Karpas-422 (cell line): ENCODE measurements at regions not wholly inside any gene's neighbourhood (a gene's known extent, or its start where the extent isn't known, plus 50 kb on each side); places are given as distances from the start of the nearest gene placed in this dataset.
A peak's percentile ranks its signal among the peaks of the same experiment; 100 is the strongest.
"Not testable (repeated sequence)": the region's sequence is repeated elsewhere in the genome, so short reads cannot be mapped to it uniquely, and the experiment has no call there.

Experiments
- DNase-seq: peaks from one replicate; pipeline ENCODE4 v3.0.0-alpha.2; 2015
- H2AFZ ChIP-seq: fragments of 200-600 bp; sonication (generic); 2 replicates; pipeline ENCODE4 v1.6.1; 2014; ENCODE audit warnings: antibody characterized with exemption, low read length, mixed read lengths
- H3K27ac ChIP-seq: fragments of 200-600 bp; sonication (generic); 2 replicates; pipeline ENCODE4 v1.5.1; 2014; ENCODE audit warnings: mild to moderate bottlenecking, low read length, moderate library complexity
- H3K27me3 ChIP-seq: fragments of 200-600 bp; sonication (generic); 2 replicates; pipeline ENCODE4 v1.6.1; 2014; ENCODE audit warnings: low read length, mixed read lengths
- H3K36me3 ChIP-seq: fragments of 200-600 bp; sonication (generic); 2 replicates; pipeline ENCODE4 v1.6.1; 2014; ENCODE audit warnings: low read length, mixed read lengths; ENCODE audit not compliant: insufficient read depth
- H3K4me1 ChIP-seq: fragments of 200-600 bp; sonication (generic); 2 replicates; pipeline ENCODE4 v1.6.1; 2014; ENCODE audit warnings: mild to moderate bottlenecking, low read length, mixed read lengths
- H3K4me2 ChIP-seq: fragments of 200-600 bp; sonication (generic); 2 replicates; pipeline ENCODE4 v1.6.1; 2014; ENCODE audit warnings: low read length, low read depth, mild to moderate bottlenecking; ENCODE audit not compliant: poor library complexity, severe bottlenecking
- H3K4me3 ChIP-seq: fragments of 200-600 bp; sonication (generic); 2 replicates; pipeline ENCODE4 v1.5.1; 2014; ENCODE audit warnings: mild to moderate bottlenecking, antibody characterized with exemption, low read length, mixed read lengths
- H3K79me2 ChIP-seq: fragments of 200-600 bp; sonication (generic); 2 replicates; pipeline ENCODE4 v1.6.1; 2014; ENCODE audit warnings: mild to moderate bottlenecking, low read length, mixed read lengths
- H3K9ac ChIP-seq: fragments of 200-600 bp; sonication (generic); 2 replicates; pipeline ENCODE4 v1.6.0; 2014; ENCODE audit warnings: low read length
- H3K9me2 ChIP-seq: fragments of 200-600 bp; sonication (generic), shearing (Covaris generic); replicated peaks from 2 replicates; pipeline ENCODE4 v1.6.0; 2014; ENCODE audit warnings: mild to moderate bottlenecking, low read length, moderate library complexity; ENCODE audit not compliant: insufficient read depth
- H3K9me3 ChIP-seq: fragments of 300-700, 200-600 bp; sonication (generic); 2 replicates; pipeline ENCODE4 v1.6.1; 2014; ENCODE audit warnings: low read length, mixed read lengths
- H4K20me1 ChIP-seq: fragments of 200-600 bp; sonication (generic); 2 replicates; pipeline ENCODE4 v1.6.1; 2014; ENCODE audit warnings: mild to moderate bottlenecking, antibody characterized with exemption, low read length, low read depth; ENCODE audit not compliant: insufficient read depth

DNA sequence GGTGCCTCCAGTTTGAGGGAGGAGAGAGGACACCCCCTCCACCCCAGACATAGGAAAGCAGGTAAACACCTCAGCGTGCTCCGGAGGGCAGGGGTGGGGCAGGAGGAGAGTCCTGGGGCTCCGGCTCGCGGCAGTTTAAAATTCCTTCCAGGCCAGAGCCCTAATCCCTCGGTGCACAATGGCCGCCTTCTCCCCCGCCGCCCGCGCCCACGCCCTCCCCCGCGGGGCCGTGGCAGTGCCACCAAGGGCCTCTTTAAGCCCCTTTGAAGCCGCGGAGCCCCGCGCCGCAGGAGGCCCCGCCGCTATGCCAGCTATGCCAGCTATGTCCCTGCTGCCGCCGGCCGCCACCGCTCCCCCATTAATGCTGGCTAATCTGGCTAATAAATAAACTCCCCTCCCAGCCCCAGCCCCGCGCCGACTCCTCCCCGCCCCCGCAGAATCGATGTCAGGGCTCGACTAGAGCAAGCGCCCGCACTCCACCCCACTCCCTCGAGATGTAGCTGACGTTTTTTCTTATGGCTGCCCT lies 125.1 kb downstream of the MRPL14 start:
- no peak for DNase-seq
- Histone ChIP-seq H3K79me2 (no peaks in the 10 kb centered on the region), H3K4me3 (peak overlapping the region; percentile 86; the same call in 1 of the 2 replicates), H4K20me1 (peaks cover 21% of the 10 kb centered on the region; the same call in 1 of the 2 replicates), H3K4me2 (peak overlapping the region; percentile 99), H3K4me1 (peaks cover 31% of the 10 kb centered on the region), H3K27me3 (no peaks in the 10 kb centered on the region), H3K27ac (no peak overlapping the region), H3K9ac (peak overlapping the region; percentile 94; the same call in 1 of the 2 replicates), H3K9me2 (no peaks in the 10 kb centered on the region), H3K9me3 (no peaks in the 10 kb centered on the region), H3K36me3 (no peaks in the 10 kb centered on the region), H2AFZ (no peak overlapping the region)

DNA sequence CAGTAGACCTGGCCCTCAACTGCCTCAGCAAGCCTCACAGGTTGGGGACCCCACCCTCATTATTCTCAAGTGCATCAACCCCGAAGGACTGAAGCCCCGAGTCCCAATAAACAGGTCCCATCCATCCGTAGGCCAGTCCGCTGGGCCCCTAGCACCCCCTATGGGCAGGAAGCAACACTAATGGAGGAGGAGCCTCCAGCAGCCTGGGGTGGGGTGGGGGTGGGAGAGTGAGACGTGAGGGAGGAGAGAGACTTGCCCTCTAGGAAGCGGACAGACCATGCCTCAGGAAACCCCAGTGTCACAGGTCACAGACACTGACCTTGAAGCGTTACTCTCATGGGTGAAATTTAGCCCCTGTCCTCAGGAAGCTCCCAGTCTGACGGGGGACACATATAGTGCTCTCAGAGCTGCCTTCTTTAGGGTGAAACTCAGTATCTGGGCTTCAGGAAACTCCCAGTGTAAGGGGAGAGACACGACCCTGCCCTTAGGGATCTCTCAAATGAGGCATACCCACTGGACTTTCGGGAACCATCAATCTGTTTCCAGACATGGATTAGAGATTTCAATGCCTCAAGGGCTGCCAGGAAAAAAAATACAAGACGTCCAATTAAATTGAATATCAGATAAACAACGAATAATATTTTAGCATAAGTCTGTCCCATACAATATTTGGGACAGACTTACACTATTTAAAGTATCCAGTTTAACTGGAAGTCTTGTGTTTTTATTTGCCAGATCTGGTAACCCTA lies 125.8 kb downstream of the MRPL14 start:
- no peaks in the 10 kb centered on the region for H3K36me3 ChIP-seq
- no peaks in the 10 kb centered on the region for H3K27me3 ChIP-seq
- H3K9ac ChIP-seq, result peak overlapping the region; percentile 94
- no peaks in the 10 kb centered on the region for H3K79me2 ChIP-seq
- peaks cover 31% of the 10 kb centered on the region for H3K4me1 ChIP-seq
- DNase-seq, result peak; percentile 91
- peak overlapping the region; percentile 86 for H3K4me3 ChIP-seq
- peak overlapping the region; percentile 82 for H3K27ac ChIP-seq
- H3K4me2 ChIP-seq, result peak overlapping the region; percentile 99
- peak overlapping the region; percentile 15; the same call in 1 of the 2 replicates for H2AFZ ChIP-seq
- H3K9me3 ChIP-seq, result no peaks in the 10 kb centered on the region
- no peaks in the 10 kb centered on the region for H3K9me2 ChIP-seq
- H4K20me1 ChIP-seq, result peaks cover 21% of the 10 kb centered on the region; the same call in 1 of the 2 replicates

DNA sequence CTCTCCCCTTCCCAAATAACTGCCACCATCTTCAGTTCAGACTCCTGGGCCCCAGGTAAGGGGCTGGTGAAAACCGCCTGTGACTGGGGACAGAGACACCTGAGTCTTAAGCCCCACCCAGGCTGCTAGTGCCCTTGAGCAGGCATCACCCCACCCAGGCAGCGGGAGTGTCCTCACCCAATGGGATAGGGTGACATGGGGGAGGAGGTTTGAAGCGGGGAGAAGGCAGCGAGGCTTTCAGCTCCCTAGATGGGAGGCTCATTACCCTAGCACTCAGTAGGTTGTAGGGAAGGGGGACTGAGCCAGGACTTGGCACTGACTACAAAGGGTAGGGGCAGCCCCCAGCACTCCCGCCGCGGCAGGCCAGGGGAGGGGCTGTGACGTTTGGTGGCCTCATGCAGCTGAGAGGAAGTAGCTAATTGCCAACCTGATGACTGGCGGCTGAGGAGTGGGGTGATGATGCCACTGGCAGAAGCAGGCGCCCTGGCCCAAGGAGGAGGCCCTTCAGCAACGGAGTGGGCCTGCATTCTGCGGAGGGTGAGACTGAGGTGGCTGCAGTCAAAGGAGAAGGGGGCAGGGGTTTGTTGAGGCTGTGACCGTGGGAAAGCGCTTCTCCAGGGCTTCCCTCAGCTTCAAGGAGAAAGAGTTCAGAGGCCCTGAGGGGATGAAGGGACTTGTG lies 126.9 kb downstream of the MRPL14 start:
- H3K9me3 ChIP-seq, result no peaks in the 10 kb centered on the region
- H3K9ac ChIP-seq, result peak overlapping the region; percentile 94
- no peaks in the 10 kb centered on the region for H3K27me3 ChIP-seq
- no peaks in the 10 kb centered on the region for H3K79me2 ChIP-seq
- H3K27ac ChIP-seq, result peak overlapping the region; percentile 82
- H3K4me2 ChIP-seq, result peak overlapping the region; percentile 99
- peak overlapping the region; percentile 68; the same call in 1 of the 2 replicates for H2AFZ ChIP-seq
- H4K20me1 ChIP-seq, result peaks cover 11% of the 10 kb centered on the region; the same call in 1 of the 2 replicates
- DNase-seq, result peak; percentile 86
- H3K9me2 ChIP-seq, result no peaks in the 10 kb centered on the region
- H3K36me3 ChIP-seq, result no peaks in the 10 kb centered on the region
- peaks cover 31% of the 10 kb centered on the region for H3K4me1 ChIP-seq
- H3K4me3 ChIP-seq, result peak overlapping the region; percentile 86

DNA sequence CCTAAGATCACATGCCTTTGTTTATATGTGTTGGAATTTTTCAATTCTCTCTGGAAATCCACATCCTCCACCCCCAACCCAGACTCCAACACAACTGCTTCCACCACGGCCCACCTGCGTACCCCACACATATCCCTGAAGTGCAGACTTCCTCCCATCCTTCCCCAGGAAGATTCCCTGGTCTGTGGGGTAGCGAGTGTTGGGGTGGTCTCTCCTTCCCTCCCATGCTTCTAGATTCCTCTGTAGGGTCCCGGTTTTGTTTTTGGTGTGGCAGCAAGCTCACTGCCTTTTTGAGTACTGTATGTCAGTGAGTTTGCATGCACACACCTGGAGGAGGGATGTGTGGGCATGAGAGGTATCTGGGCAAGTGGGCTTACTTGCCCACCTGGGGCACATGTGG lies 127.6 kb downstream of the MRPL14 start:
- peak overlapping the region; percentile 68; the same call in 1 of the 2 replicates for H2AFZ ChIP-seq
- H3K9ac ChIP-seq, result peak overlapping the region; percentile 94
- no peak for DNase-seq
- no peaks in the 10 kb centered on the region for H3K27me3 ChIP-seq
- H3K9me3 ChIP-seq, result no peaks in the 10 kb centered on the region
- H3K27ac ChIP-seq, result peak overlapping the region; percentile 82
- H3K36me3 ChIP-seq, result no peaks in the 10 kb centered on the region
- H3K9me2 ChIP-seq, result no peaks in the 10 kb centered on the region
- peak overlapping the region; percentile 99 for H3K4me2 ChIP-seq
- H3K4me3 ChIP-seq, result peak overlapping the region; percentile 86; the same call in 1 of the 2 replicates
- peaks cover 6% of the 10 kb centered on the region; the same call in 1 of the 2 replicates for H4K20me1 ChIP-seq
- H3K4me1 ChIP-seq, result peaks cover 26% of the 10 kb centered on the region
- no peaks in the 10 kb centered on the region for H3K79me2 ChIP-seq

DNA sequence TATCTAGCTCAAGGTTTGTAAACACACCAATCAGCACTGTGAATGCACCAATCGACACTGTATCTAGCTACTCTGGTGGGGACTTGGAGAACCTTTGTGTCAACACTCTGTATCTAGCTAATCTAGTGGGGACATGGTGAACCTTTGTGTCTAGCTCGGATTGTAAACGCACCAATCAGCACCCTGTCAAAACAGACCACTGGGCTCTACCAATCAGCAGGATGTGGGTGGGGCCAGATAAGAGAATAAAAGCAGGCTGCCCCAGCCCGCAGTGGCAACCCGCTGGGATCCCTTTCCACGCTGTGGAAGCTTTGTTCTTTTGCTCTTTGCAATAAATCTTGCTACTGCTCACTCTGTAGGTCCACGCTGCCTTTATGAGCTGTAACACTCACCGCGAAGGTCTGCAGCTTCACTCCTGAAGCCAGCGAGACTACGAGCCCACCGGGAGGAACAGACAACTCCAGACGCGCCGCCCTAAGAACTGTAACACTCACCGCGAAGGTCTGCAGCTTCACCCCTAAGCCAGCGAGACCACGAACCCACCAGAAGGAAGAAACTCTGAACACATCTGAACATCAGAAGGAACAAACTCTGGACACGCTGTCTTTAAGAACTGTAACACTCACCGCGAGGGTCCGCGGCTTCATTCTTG lies 128.5 kb downstream of the MRPL14 start:
- H3K9me2 ChIP-seq, result not testable (repeated sequence)

DNA sequence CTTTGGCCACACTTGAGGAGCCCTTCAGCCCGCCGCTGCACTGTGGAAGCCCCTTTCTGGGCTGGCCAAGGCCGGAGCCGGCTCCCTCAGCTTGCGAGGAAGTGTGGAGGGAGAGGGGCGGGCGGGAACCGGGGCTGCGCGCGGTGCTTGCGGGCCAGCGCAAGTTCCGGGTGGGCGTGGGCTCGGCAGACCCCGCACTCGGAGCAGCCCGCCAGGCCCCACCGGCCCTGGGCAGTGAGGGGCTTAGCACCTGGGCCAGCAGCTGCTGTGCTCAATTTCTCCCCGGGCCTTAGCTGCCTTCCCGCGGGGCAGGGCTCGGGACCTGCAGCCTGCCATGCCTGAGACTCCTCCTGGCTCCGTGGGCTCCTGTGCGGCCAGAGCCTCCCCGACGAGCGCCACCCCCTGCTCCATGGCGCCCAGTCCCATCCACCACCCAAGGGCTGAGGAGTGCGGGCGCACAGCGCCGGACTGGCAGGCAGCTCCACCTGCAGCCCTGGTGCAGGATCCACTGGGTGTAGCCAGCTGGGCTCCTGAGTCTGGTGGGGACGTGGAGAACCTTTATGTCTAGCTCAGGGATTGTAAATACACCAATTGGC lies 129.2 kb downstream of the MRPL14 start:
- H3K79me2 ChIP-seq, H3K4me2 ChIP-seq, H4K20me1 ChIP-seq, H3K36me3 ChIP-seq, H3K9ac ChIP-seq, DNase-seq, H3K9me3 ChIP-seq, H3K4me3 ChIP-seq, H3K27me3 ChIP-seq, H3K9me2 ChIP-seq, H2AFZ ChIP-seq, H3K27ac ChIP-seq: not testable (repeated sequence)
- H3K4me1 ChIP-seq, result peaks cover 34% of the 10 kb centered on the region

More for the DNA sequence above, 128.5 kb downstream of the MRPL14 start:
- peaks cover 32% of the 10 kb centered on the region for H3K4me1 ChIP-seq
- not testable (repeated sequence) for H3K79me2 ChIP-seq, H3K9ac ChIP-seq, H3K27me3 ChIP-seq, H2AFZ ChIP-seq, H4K20me1 ChIP-seq, H3K27ac ChIP-seq, DNase-seq, H3K36me3 ChIP-seq, H3K4me2 ChIP-seq, H3K9me3 ChIP-seq, H3K4me3 ChIP-seq

DNA sequence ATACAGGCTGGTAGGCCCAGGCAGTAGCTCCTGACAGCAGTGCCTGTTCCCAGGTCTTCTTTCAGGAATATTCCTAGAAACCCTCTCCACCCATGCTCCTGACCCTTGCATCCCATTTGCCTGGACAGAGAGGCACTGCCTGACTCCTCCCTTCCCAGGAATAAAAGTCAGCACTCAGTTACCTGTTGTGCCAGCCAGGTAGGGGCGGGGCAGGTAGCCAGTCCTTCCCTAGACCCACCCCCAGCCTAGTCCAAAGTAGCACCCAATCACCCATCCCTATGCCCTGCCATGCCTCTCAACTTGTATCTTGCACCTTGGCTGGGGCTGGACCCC lies 129.9 kb downstream of the MRPL14 start:
- no peak overlapping the region for H3K27ac ChIP-seq
- H4K20me1 ChIP-seq, result peaks cover 5% of the 10 kb centered on the region; the same call in 1 of the 2 replicates
- no peaks in the 10 kb centered on the region for H3K9me2 ChIP-seq
- no peak overlapping the region for H3K4me2 ChIP-seq
- peaks cover 34% of the 10 kb centered on the region for H3K4me1 ChIP-seq
- H2AFZ ChIP-seq, result no peak overlapping the region
- H3K79me2 ChIP-seq, result no peaks in the 10 kb centered on the region
- H3K9ac ChIP-seq, result no peak overlapping the region
- no peaks in the 10 kb centered on the region for H3K9me3 ChIP-seq
- no peak for DNase-seq
- no peak overlapping the region for H3K4me3 ChIP-seq
- H3K36me3 ChIP-seq, result no peaks in the 10 kb centered on the region
- no peaks in the 10 kb centered on the region for H3K27me3 ChIP-seq
